GM06990 (cell line): ENCODE measurements at regions not wholly inside any gene's neighbourhood (a gene's known extent, or its start where the extent isn't known, plus 50 kb on each side); places are given as distances from the start of the nearest gene placed in this dataset.

Experiments used
- DNase-seq: peaks from one replicate; pipeline ENCODE4 v3.0.0-alpha.2; 2011; ENCODE audit not compliant: insufficient read length; ENCODE audit errors: extremely low read depth
- H3K27me3 ChIP-seq: replicated peaks from 2 replicates; pipeline ENCODE4 v1.6.0; 2011; ENCODE audit warnings: low read length; ENCODE audit not compliant: control insufficient read depth, insufficient read depth
- H3K36me3 ChIP-seq: 2 replicates; pipeline ENCODE4 v1.5.1; 2011; ENCODE audit warnings: low read length; ENCODE audit not compliant: control insufficient read depth, insufficient read depth
- H3K4me3 ChIP-seq: replicated peaks from 2 replicates; pipeline ENCODE4 v1.5.1; 2011; ENCODE audit warnings: low read depth, mild to moderate bottlenecking, control low read depth, low read length
- CTCF ChIP-seq: IDR thresholded peaks from 2 replicates; pipeline ENCODE4 v1.5.1; 2011; ENCODE audit warnings: low read length, control low read depth, mild to moderate bottlenecking, inconsistent platforms; ENCODE audit not compliant: insufficient read depth, poor library complexity, severe bottlenecking

DNA sequence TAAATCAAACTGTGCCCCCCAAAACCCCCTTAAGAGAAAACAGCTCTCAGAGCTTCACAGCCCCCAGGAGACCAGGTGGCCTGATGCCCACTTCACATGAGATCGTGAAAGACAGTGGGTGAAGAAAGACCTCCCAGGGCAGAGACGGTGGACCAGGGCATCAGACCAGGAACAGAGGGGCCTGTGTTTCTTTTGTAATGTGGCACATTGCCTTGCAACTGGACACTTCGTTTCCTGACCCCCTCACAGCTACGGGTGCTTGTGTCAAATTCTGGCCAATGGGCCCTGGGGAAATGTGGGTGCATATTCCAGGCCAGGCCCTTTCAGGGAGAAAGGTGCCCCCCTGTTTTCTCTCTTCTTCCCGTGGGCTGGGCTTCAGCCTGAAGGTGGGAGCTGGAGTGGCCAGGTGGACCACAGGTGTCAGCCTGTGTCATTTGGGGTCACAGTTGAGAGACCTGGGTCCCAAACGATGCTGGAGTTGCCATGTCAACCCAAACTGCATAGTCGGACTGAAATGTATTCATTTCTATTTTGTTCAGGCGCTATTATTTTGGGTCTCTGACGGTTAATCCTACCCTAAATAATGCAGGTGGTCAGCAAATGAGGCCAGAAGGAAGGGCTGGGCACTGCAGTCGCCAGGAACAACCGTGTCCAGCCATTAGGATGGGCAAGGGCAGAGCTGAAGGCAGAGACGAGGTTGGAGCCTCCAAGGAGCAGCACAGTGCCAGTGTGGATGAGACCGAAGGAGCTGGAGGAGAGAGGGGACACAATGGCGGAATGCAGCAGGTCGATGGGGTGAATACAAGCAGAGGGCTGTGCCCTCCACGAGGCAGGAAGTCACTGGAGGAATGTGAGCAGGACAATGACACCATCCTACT is 338.2 kb downstream of the EIPR1 start:
- TF ChIP-seq CTCF: no peak
- H3K4me3 ChIP-seq: no peak overlapping the region
- H3K27me3 ChIP-seq: no peaks in the 10 kb centered on the region; the same call in 1 of the 2 replicates
- DNase-seq: no peak
- no peaks in the 10 kb centered on the region for H3K36me3 ChIP-seq

DNA sequence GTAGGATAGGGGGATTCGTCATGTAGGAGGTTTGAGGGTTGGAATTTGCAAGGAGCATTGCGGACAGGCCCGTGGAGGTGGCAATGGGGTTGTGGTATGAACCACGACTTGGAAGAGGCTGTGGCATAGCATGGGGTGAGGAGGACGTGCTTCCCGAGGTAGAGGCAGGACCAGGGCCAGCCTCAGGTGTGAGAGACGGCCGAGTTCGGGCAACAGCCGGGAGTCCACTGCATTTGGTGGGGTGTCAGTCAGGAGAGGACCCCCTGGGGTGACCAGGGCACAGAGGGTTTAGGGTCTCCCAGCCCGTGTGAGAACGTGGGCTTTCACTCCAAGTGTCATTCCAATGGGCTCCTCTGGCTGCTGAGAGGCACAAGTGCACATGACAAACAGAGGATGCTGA is 339.0 kb downstream of the EIPR1 start:
- no peaks in the 10 kb centered on the region for H3K36me3 ChIP-seq
- TF ChIP-seq CTCF: no peak
- DNase-seq: no peak
- no peaks in the 10 kb centered on the region; the same call in 1 of the 2 replicates for H3K27me3 ChIP-seq
- no peak overlapping the region for H3K4me3 ChIP-seq

GRCh38 chr2:3037196-3038194 is 340.1 kb downstream of the EIPR1 start:
- TF ChIP-seq CTCF: no peak
- no peaks in the 10 kb centered on the region for H3K36me3 ChIP-seq
- no peak overlapping the region for H3K4me3 ChIP-seq
- DNase-seq: no peak
- H3K27me3 ChIP-seq: no peaks in the 10 kb centered on the region; the same call in none of the 2 replicates

DNA sequence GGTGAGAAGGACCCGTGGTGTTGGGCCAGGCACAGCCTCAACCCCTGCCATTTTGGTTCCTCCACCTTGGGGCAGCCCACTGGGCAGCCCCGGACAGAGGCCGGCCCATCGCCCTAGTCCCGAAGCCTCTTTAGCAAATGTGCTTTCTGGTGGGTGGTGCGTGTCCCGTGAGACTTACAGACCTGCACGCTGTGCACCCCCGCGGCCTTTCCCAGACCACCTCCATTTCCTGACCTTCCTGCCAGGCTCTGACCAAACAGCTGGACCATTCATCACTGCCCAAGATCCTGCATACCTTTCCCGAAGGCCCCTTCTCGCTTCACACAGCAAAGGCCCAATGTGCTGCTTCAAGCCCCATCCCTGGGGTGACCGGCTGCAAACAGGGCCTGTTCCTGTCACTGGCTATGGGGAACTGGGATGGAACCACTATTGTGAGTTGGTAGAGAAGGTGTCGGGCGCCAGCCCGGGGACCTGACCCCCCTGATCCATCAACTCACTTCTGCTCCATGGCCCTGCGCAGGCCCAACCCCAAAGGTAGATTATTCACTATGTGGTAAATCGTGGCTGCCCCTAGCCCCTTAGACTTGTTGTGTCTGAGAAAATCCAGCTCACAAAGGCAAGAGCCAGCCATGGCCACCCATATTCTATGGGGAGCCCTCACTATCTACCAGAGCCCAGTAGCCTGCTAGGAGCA is 341.0 kb downstream of the EIPR1 start:
- Histone ChIP-seq H3K4me3 (no peak overlapping the region), H3K27me3 (no peaks in the 10 kb centered on the region; the same call in none of the 2 replicates), H3K36me3 (no peaks in the 10 kb centered on the region)
- TF ChIP-seq CTCF: no peak
- DNase-seq: no peak

DNA sequence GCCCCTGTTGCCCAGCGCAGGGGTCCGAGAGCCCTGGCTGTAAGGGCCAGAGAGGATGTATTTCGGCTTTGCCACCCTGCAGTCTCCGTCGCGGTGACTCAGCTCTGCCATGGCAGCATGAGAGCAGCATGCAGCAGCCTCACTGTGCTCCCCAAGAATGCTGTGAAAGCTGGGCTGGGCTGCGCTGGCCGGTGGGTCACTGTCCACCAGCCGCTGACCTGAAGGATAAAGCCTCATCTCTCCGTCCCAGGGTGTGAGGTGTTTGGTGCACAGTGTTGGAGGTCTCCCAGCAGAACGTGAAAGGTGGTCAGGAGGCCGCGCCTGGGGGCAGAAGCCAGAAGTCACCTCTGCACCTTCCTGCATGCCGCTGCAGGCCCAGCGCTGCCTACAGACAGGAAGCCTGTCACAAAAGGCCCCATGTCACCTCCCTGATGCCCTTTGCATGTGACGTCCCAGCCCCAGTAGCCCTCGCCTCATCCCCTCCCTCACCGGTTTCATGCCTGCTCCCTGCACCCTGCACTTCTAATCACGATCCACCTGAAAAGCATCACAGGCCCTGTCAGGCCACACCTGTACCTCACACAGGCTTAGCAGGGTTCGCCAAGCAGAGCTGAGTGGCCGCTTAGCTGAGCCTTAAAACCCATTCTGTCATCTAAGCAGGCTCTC is 342.1 kb downstream of the EIPR1 start:
- TF ChIP-seq CTCF: no peak
- DNase-seq: no peak
- H3K27me3 ChIP-seq: no peaks in the 10 kb centered on the region; the same call in none of the 2 replicates
- no peaks in the 10 kb centered on the region for H3K36me3 ChIP-seq
- H3K4me3 ChIP-seq: no peak overlapping the region
